A549 (cell line): ENCODE measurements at regions not wholly inside any gene's neighbourhood (a gene's known extent, or its start where the extent isn't known, plus 50 kb on each side); places are given as distances from the start of the nearest gene placed in this dataset.

Source experiments
- ATAC-seq, 2 experiments: fragments of 200-7000 bp in 1 of 2; fragments of >200 bp in 1 of 2; cut with Nextera tagmentation in 1 of 2; cut with Tn5 transposase in 1 of 2; 3 replicates each; pipeline versions ENCODE4 v1.8.0 to v1.9.1; 2018 to 2020; ENCODE audit warnings: mild to moderate bottlenecking in 1 of 2, moderate library complexity in 1 of 2
- CTCF ChIA-PET: fragments of 300-600 bp; sonication (Branson Sonifier 250); formaldehyde crosslinking; extraction: SDS; loops from one replicate; lab custom pipeline; 2021; ENCODE audit warnings: antibody characterized with exemption, inconsistent platforms; lab: Yijun Ruan, JAX
- POLR2A ChIA-PET: fragments of 350-600 bp; formaldehyde crosslinking; extraction: SDS; loops from one replicate; lab custom pipeline; 2021; ENCODE audit warnings: antibody characterized with exemption, inconsistent platforms; lab: Yijun Ruan, JAX
- DNase-seq, 2 experiments: peaks; one replicate each; pipeline versions ENCODE4 v3.0.0 to v3.0.0-alpha.2; 2011 to 2016; ENCODE audit warnings: low read depth in 1 of 2, low spot score in 1 of 2
- FAIRE-seq: peaks from 2 replicates; lab custom pipeline; 2011; peaks lifted over from hg19 to GRCh38; lab: Jason Lieb, UNC
- H3K27ac ChIP-seq, 2 experiments: fragments of >200 bp; sonication (Bioruptor Twin); formaldehyde crosslinking; 3 replicates each; pipeline ENCODE4 v1.5.1; 2016 to 2017
- H3K4me1 ChIP-seq: fragments of >200 bp; sonication (Bioruptor Twin); formaldehyde crosslinking; 3 replicates; pipeline ENCODE4 v1.6.1; 2016
- H3K4me2 ChIP-seq: fragments of >200 bp; sonication (Bioruptor Twin); formaldehyde crosslinking; 3 replicates; pipeline ENCODE4 v1.6.1; 2016
- H3K4me3 ChIP-seq: fragments of >200 bp; sonication (Bioruptor Twin); formaldehyde crosslinking; 3 replicates; pipeline ENCODE4 v1.5.1; 2016
- H3K9me3 ChIP-seq: fragments of >200 bp; sonication (Bioruptor Twin); formaldehyde crosslinking; 3 replicates; pipeline ENCODE4 v1.6.1; 2016
- BCL3 ChIP-seq: fragments of >200 bp; sonication (Bioruptor Twin); formaldehyde crosslinking; IDR thresholded peaks from 3 replicates; pipeline ENCODE4 v1.6.1; 2016
- CHD4 ChIP-seq: fragments of 200-600 bp; sonication (generic); IDR thresholded peaks from 2 replicates; pipeline ENCODE4 v1.6.1; 2016; ENCODE audit warnings: antibody characterized with exemption, mild to moderate bottlenecking, borderline replicate concordance
- EHMT2 ChIP-seq: fragments of 200-600 bp; sonication (generic); IDR thresholded peaks from 2 replicates; pipeline ENCODE4 v1.6.1; 2016; ENCODE audit warnings: antibody characterized with exemption, low read depth, mild to moderate bottlenecking, moderate library complexity
- ELK1 ChIP-seq: fragments of 150-350 bp; IDR thresholded peaks from 2 replicates; pipeline ENCODE4 v1.6.1; 2014; ENCODE audit warnings: low read depth, mild to moderate bottlenecking, low read length
- ESRRA ChIP-seq: fragments of 150-350 bp; IDR thresholded peaks from 2 replicates; pipeline ENCODE4 v1.6.1; 2014; ENCODE audit warnings: mild to moderate bottlenecking, low read length, borderline replicate concordance
- FOXS1 ChIP-seq: fragments of 250-450 bp; sonication (Bioruptor Pico); IDR thresholded peaks from 2 replicates; pipeline ENCODE4 v1.5.0; 2020; ENCODE audit warnings: mild to moderate bottlenecking, moderate library complexity
- GATA3 ChIP-seq: IDR thresholded peaks from 2 replicates; pipeline ENCODE4 v1.6.1; 2012; ENCODE audit warnings: borderline replicate concordance
- HES2 ChIP-seq: fragments of >200 bp; sonication (Bioruptor Twin); formaldehyde crosslinking; IDR thresholded peaks from 2 replicates; pipeline ENCODE4 v1.6.1; 2016
- JUNB ChIP-seq: fragments of >200 bp; sonication (Bioruptor Twin); formaldehyde crosslinking; IDR thresholded peaks from 2 replicates; pipeline ENCODE4 v1.6.1; 2016
- KDM1A ChIP-seq: fragments of 200-600 bp; sonication (generic); IDR thresholded peaks from 2 replicates; pipeline ENCODE4 v1.6.1; 2016; ENCODE audit warnings: low read depth, mild to moderate bottlenecking
- MYC ChIP-seq: IDR thresholded peaks from 2 replicates; pipeline ENCODE4 v1.6.1; 2012; ENCODE audit warnings: mild to moderate bottlenecking, inconsistent platforms, low read length, improper control_type of control experiment, borderline replicate concordance
- NFE2L2 ChIP-seq: fragments of 150-350 bp; conservative IDR thresholded peaks from 2 replicates; pipeline ENCODE4 v1.6.1; 2014; ENCODE audit warnings: low read length
- PHF8 ChIP-seq: fragments of 200-600 bp; sonication (generic); IDR thresholded peaks from 2 replicates; pipeline ENCODE4 v1.6.1; 2016; ENCODE audit warnings: low read depth, mild to moderate bottlenecking, antibody characterized with exemption, moderate library complexity, borderline replicate concordance
- POLR2AphosphoS2 ChIP-seq: conservative IDR thresholded peaks from 2 replicates; pipeline ENCODE4 v1.6.1; 2012; ENCODE audit warnings: low read length, improper control_type of control experiment, inconsistent platforms
- RARB ChIP-seq: fragments of 250-450 bp; sonication (Bioruptor Pico); IDR thresholded peaks from 2 replicates; pipeline ENCODE4 v1.8.0; 2021; ENCODE audit warnings: mild to moderate bottlenecking, moderate library complexity
- RNF2 ChIP-seq: fragments of 200-600 bp; sonication (generic); IDR thresholded peaks from 2 replicates; pipeline ENCODE4 v1.6.1; 2016; ENCODE audit warnings: low read depth, mild to moderate bottlenecking, antibody characterized with exemption, moderate library complexity, borderline replicate concordance
- SMC3 ChIP-seq: fragments of >200 bp; sonication (Bioruptor Twin); formaldehyde crosslinking; IDR thresholded peaks from 3 replicates; pipeline ENCODE4 v1.6.1; 2018; ENCODE audit warnings: inconsistent platforms
- SREBF2 ChIP-seq: fragments of 450-650 bp; IDR thresholded peaks from 2 replicates; pipeline ENCODE4 v1.6.1; 2014; ENCODE audit warnings: mild to moderate bottlenecking, moderate library complexity
- TFCP2L1 ChIP-seq: fragments of 250-450 bp; sonication (Bioruptor Pico); IDR thresholded peaks from 2 replicates; pipeline ENCODE4 v1.5.0; 2021; ENCODE audit warnings: mild to moderate bottlenecking
- ZFP36 ChIP-seq: fragments of 450-650 bp; IDR thresholded peaks from 2 replicates; pipeline ENCODE4 v1.6.1; 2014; ENCODE audit warnings: borderline replicate concordance; ENCODE audit not compliant: partially characterized antibody
- WGBS: methylation state at CpG from one replicate; pipeline ENCODE4 v1.1.6; 2017; ENCODE audit errors: missing lambda C conversion rate; 5-methylcytosine and 5-hydroxymethylcytosine counted together

GRCh38 chr1:80113168-80114038 lies 1106.9 kb upstream of the ADGRL4 start:
- POLR2A ChIA-PET, result no interaction called here
- ATAC-seq (no peak), FAIRE-seq (no peak), DNase-seq (no peak)
- WGBS, result 32% methylated on average over 3 of the region's 3 CpGs
- Histone ChIP-seq H3K27ac (no peak overlapping the region), H3K4me2 (no peak overlapping the region), H3K4me3 (no peak overlapping the region), H3K9me3 (no peaks in the 10 kb centered on the region), H3K4me1 (no peaks in the 10 kb centered on the region)
- CTCF ChIA-PET, result no interaction called here
- TF ChIP-seq ELK1, result no peak
- TF ChIP-seq CHD4, result no peak
- TF ChIP-seq POLR2AphosphoS2, result no peak
- no peak for TF ChIP-seq EHMT2
- TF ChIP-seq SREBF2, result no peak
- TF ChIP-seq ESRRA, result no peak
- no peak for TF ChIP-seq RARB (CRISPR knock-in tag)
- no peak for TF ChIP-seq FOXS1
- no peak for TF ChIP-seq NFE2L2
- TF ChIP-seq KDM1A, result no peak
- no peak for TF ChIP-seq SMC3

- no peak overlapping the region for H3K4me3 ChIP-seq
- DNase-seq, result no peak
- TF ChIP-seq ZFP36 (no peak), RNF2 (no peak)
- FAIRE-seq, result no peak
- H3K4me1 ChIP-seq, result no peaks in the 10 kb centered on the region
- H3K27ac ChIP-seq, result no peak overlapping the region
- no peak overlapping the region for H3K4me2 ChIP-seq
- POLR2A ChIA-PET, result no interaction called here
- ATAC-seq, result no peak
- 42% methylated on average over 2 of the region's 2 CpGs for WGBS
- no peaks in the 10 kb centered on the region for H3K9me3 ChIP-seq
- CTCF ChIA-PET, result interaction anchor here (1.1 kb wide), 1 partner anchor 19 kb away, joined by 4 read pairs; no protein-coding TSS in a partner anchor
Observed at GRCh38 chr1:80101159-80101558, 1094.6 kb upstream of the ADGRL4 start.

- CTCF ChIA-PET, result no interaction called here
- 38% methylated on average over 1 of the region's 1 CpG for WGBS
- no peak for FAIRE-seq
- Histone ChIP-seq H3K4me3 (no peak overlapping the region), H3K9me3 (no peaks in the 10 kb centered on the region), H3K27ac (no peak overlapping the region), H3K4me2 (no peak overlapping the region), H3K4me1 (no peaks in the 10 kb centered on the region)
- DNase-seq, result no peak
- POLR2A ChIA-PET, result no interaction called here
- TF ChIP-seq JUNB (no peak), MYC (no peak), RNF2 (no peak), GATA3 (no peak), BCL3 (no peak), TFCP2L1 (no peak), PHF8 (no peak), HES2 (no peak)
- no peak for ATAC-seq
Observed at GRCh38 chr1:80099713-80100112, 1093.2 kb upstream of the ADGRL4 start.
